GM21528 (cell line): ENCODE measurements at regions not wholly inside any gene's neighbourhood (a gene's known extent, or its start where the extent isn't known, plus 50 kb on each side); places are given as distances from the start of the nearest gene placed in this dataset.

Source experiments
- ATAC-seq: cut with Tn5 transposase; IDR thresholded peaks from one replicate; pipeline ENCODE4 v1.9.1; 2021; ENCODE audit warnings: mild to moderate bottlenecking, moderate library complexity; ENCODE audit not compliant: unreplicated experiment, low FRiP score

GRCh38 chr6:43953256-43953655 is 174.0 kb downstream of the MRPL14 start:
- ATAC-seq = no peak

- ATAC-seq = no peak
Observed at GRCh38 chr6:43952746-43953145, 174.5 kb downstream of the MRPL14 start.

GRCh38 chr6:43951756-43952675 is 175.2 kb downstream of the MRPL14 start:
- ATAC-seq = no peak

- no peak for ATAC-seq
Observed at GRCh38 chr6:43951063-43951755, 176.0 kb downstream of the MRPL14 start.

GRCh38 chr6:43950731-43951062 is 176.6 kb downstream of the MRPL14 start:
- no peak for ATAC-seq

GRCh38 chr6:43950051-43950605 is 177.1 kb downstream of the MRPL14 start:
- ATAC-seq = no peak

- ATAC-seq = no peak
Observed at GRCh38 chr6:43949551-43949991, 177.7 kb downstream of the MRPL14 start.

GRCh38 chr6:43948527-43949485 is 178.4 kb downstream of the MRPL14 start:
- ATAC-seq = no peak

GRCh38 chr6:43947860-43948259 is 177.8 kb downstream of the VEGFA start:
- no peak for ATAC-seq

GRCh38 chr6:43946641-43947363 is 176.8 kb downstream of the VEGFA start:
- no peak for ATAC-seq

GRCh38 chr6:43945768-43946080 is 175.7 kb downstream of the VEGFA start:
- no peak for ATAC-seq

GRCh38 chr6:43944908-43945767 is 175.1 kb downstream of the VEGFA start:
- ATAC-seq = no peak

GRCh38 chr6:43943781-43944250 is 173.8 kb downstream of the VEGFA start:
- no peak for ATAC-seq

GRCh38 chr6:43943099-43943766 is 173.2 kb downstream of the VEGFA start:
- ATAC-seq = no peak

- no peak for ATAC-seq
Observed at GRCh38 chr6:43942616-43943015, 172.6 kb downstream of the VEGFA start.

GRCh38 chr6:43942011-43942442 is 172.0 kb downstream of the VEGFA start:
- ATAC-seq = no peak

- no peak for ATAC-seq
Observed at GRCh38 chr6:43941174-43941573, 171.2 kb downstream of the VEGFA start.

GRCh38 chr6:43940393-43941087 is 170.5 kb downstream of the VEGFA start:
- ATAC-seq = no peak
